HG03175 (cell line): ENCODE measurements at regions not wholly inside any gene's neighbourhood (a gene's known extent, or its start where the extent isn't known, plus 50 kb on each side); places are given as distances from the start of the nearest gene placed in this dataset.

Experiments
- ATAC-seq: cut with Tn5 transposase; IDR thresholded peaks from one replicate; pipeline ENCODE4 v1.9.1; 2021; ENCODE audit warnings: mild to moderate bottlenecking, moderate library complexity; ENCODE audit not compliant: unreplicated experiment

DNA sequence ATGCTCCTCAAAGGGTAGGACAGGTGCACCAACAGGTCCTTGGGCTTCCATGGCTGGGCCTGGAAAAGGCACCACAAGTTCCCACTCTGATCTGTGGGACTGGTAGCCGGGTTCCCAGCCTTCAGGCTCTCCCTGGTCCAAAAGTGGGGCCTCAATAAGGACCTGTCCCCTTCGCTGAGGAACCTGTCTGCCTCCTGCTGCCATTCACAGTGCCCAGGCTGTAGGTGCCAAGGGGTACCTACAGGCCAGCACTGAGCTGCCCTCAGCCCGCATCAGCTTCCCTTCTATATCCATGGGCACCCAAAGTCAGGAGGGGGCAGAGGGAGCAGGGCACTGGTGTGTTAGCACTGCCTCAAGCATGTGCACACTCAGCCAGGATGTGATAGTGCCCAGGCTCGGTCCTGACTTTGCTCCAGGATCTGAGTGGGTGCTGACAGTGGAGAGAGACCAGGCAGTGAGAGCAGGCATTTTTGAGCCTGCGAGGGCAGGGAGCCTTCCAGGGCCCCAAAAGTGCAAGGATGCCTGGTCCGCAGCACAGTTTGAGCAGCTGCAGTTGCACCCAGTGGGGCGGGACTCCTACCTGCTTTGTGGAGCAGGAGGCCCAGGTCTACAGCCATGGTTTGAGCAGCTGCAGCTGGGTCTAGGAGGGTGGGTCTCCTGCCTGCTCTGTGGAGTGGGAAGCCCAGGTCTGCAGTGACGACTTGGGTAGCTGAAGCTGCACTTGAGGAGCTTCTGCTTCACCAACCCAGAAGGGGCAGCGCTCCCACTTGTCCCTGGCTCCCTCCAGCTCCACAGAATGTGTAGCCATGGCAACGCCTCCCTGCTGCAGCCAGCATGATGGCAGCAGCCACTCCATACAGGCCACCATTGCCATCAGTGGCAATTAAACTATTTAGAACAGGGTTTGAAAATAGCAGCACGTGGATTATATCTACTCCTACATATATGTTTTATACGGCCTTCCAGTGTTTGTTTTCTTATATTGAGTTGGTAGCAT is 376.4 kb downstream of the KCTD8 start:
- ATAC-seq: no peak

GRCh38 chr4:44086753-44087152 is 361.9 kb downstream of the KCTD8 start:
- ATAC-seq: no peak

DNA sequence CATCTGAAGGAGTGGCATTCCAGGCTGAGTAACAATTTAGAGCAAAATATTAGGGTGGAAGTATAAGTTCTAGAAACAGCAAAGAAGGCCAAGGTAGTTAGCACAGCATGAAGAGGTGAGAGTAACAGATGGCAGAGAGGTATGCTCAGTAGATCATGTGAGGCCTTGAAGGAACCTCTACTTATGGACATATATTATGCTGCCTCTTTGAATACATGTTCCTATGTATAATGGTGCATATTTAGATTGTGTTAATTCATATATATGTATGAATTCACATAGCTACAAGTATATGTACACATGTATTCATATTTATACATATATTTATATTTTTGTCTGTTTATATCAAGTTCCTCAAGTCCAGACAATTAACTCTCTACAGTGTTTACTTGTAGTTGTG is 355.2 kb downstream of the KCTD8 start:
- ATAC-seq: no peak

DNA sequence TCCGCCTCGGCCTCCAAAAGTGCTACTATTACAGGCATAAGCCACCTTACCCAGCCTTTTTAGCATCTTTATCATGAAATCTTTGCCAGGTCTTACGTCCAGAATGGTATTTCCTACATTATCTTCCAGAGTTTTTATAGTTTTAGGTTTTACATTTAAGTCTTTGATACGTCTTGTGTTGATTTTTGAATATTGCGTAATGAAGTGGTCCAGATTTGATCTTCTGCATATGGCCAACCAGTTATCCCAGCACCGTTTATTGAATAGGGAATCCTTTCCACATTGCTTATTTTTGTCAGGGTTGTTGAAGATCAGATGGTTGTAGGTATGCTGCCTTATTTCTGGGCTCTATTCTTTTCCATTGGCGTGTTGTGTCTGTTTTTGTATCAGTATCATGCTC is 349.6 kb downstream of the KCTD8 start:
- no peak for ATAC-seq

DNA sequence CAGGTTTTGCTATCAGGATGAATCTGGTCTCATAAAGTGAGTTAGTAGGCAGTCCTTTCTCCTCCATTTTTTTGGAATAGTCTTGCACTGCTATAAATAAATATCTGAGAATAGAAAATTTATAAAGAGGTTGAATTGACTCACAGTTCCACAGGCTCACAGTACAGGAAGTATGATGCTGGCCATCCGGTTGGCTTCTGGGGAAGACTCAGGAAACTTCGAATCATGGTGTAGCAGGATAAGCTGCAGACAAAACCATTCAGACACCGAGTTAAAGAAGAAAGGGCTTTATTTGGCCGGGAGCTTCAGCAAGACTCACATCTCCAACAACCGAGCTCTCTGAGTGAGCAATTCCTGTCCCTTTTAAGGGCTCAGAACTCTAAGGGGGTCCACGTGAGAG is 348.2 kb downstream of the KCTD8 start:
- no peak for ATAC-seq

GRCh38 chr4:44118971-44119680 is 329.5 kb downstream of the KCTD8 start:
- ATAC-seq: no peak

DNA sequence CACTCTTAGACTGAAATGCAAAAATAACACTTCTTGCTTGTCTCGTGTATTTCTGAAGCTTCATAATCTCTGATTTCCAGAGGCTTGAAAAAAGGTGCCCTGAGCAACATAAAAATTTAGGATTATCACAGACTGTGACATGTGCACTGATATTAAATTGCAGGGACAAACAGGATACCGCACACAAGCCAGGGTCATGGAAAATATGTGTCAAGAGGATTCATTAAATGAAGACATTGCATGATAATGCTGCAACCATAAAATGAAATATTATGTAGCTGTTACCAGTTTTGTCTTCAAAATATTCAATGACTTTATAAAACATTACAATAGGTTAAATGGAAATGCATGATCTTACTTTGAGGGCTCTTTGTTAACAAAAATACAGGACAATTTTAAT is 328.0 kb downstream of the KCTD8 start:
- no peak for ATAC-seq

DNA sequence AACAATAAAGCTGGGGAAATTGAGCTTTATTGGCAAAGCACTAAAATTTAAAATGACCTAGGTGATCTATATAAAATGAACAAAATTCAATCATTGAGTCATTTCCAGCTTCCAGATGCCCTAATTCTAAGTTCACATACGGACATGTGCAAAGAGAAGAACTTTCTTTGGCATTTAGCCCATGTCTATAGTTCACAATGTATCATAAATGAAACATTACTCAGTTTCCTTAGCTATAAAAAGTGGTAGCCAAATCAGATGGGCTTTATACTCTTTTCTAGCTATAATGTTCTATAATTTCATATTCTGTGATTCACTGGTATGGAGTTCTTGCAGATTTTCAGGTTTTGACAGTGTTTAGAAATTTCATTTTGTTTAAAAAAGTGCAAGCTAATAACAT is 327.4 kb downstream of the KCTD8 start:
- no peak for ATAC-seq
